HT1080 (cell line): ENCODE measurements at regions not wholly inside any gene's neighbourhood (a gene's known extent, or its start where the extent isn't known, plus 50 kb on each side); places are given as distances from the start of the nearest gene placed in this dataset.
"Not testable (repeated sequence)": the region's sequence is repeated elsewhere in the genome, so short reads cannot be mapped to it uniquely, and the experiment has no call there.

Source experiments
- DNase-seq: peaks from one replicate; pipeline ENCODE4 v3.0.0-alpha.2; 2015; ENCODE audit warnings: low read depth

DNA sequence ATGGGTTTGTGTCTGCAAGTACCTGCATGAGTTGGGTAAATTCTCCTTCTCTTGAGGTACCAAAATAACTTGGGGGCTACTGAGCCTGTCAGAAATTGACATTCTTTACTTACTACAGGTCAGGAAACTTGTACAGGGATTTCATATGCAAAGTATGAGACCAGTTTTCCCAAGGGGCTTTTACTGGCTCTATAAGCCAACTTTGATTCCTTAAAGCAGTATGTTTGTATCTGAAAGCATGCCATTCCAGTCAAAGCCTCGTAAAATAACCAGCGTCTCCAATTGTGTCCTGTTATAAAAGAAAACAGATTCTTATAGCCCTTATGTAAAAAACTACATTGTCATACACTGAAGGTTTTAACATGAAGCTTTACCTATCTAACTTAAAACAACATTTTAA, 90.2 kb downstream of the ZNF467 start:
- no peak for DNase-seq

DNA sequence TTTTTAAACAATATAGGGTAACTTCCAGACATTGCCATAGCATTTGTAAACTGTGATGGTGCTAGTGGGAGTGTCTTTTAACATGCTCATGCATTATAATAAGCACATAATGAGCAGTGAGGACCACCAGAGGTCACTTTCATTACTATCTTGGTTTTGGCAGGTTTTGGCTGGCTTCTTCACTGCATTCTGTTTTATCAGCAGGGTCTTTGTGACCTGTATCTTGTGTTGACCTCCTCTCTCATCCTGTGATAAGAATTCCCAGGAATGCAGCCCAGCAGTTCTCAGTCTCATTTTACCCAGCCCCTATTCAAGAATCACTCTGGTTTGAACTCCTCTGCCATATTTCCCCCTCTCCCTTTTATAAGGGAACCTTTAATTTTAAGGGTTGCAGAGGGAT, 91.3 kb downstream of the ZNF467 start:
- DNase-seq: no peak

DNA sequence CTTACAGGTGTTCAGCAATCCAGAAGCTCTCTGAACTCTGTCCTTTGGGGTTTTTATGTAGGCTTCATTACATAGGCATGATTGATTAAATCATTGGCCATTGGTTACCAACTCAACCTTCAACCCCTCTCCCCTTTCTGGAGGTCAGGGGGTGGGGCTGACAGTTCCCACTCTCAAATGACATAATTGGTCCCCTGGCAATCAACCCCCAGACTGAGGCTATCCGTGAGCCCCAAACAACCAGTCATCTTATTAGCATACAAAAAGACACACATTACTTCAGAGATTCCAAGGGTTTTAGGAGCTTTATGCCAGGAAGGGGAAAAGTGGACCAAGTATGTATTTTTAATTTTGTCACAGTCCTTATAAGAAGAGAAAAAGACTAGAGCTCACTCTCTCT, 92.1 kb downstream of the ZNF467 start:
- DNase-seq: no peak

DNA sequence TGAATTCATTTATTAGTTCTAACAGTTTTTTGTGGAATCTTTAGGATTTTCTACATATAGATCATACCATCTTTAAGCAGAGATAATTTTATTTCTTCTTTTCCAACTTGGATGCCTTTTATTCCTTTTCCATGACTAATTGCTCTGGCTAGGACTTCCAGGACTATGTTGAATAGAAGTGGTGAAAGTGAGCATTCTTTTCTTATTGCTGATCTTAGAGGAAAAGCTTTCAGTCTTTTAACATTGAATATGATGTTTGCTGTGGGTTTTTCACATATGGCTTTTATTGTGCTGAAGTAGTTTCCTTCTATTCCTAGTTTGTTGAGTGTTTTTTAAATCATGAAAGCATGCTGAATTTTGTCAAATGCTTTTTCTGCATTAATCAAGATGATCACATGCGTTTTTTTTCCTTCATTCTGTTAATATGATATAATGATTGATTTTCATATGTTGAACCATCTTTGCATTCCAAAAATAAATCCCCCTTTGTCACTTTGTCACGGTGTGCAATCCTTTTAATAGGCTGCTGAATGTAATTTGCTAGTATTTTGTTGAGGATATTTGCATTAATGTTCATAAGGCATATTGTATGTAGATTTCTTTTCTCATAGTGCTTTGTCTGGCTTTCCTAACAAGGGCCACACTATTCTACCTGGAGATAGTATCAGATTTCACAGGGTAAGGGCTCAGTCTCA, 92.9 kb downstream of the ZNF467 start:
- DNase-seq: no peak

DNA sequence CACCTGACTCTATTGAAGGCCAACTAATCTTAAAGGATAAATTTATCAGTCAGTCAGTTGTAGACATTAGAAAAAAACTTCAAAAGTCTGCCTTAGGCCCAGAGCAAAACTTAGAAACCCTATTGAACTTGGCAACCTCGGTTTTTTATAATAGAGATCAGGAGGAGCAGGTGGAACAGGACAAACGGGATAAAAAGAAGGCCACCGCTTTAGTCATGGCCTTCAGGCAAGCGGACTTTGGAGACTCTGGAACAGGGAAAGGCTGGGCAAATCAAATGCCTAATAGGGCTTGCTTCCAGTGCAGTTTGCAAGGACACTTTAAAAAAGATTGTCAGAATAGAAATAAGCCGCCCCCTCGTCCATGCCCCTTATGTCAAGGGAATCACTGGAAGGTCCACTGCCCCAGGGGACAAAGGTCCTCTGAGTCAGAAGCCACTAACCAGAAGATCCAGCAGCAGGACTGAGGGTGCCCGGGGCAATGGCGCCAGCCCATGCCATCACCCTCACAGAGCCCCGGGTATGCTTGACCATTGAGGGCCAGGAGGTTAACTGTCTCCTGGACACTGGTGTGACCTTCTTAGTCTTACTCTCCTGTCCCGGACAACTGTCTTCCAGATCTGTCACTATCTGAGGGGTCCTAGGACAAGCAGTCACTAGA, 98.5 kb downstream of the ZNF467 start:
- not testable (repeated sequence) for DNase-seq

DNA sequence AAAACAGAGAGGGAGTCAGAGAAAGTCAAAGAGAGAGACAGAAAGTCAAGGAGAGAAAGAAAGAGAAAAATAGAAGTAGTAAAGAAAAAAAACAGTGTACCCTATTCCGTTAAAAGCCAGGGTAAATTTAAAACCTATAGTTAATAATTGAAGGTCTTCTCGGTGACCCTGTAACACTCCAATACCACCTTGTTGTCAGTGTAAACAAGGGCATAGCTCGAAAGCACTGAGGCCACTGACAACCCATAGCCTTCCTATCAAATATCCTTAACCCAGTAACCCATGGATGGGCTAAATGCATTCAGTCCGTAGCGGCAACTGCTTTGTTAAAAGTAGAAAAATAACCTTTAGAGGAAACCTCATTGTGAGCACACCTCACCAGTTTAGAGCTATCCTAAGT, 100.4 kb downstream of the ZNF467 start:
- no peak for DNase-seq

DNA sequence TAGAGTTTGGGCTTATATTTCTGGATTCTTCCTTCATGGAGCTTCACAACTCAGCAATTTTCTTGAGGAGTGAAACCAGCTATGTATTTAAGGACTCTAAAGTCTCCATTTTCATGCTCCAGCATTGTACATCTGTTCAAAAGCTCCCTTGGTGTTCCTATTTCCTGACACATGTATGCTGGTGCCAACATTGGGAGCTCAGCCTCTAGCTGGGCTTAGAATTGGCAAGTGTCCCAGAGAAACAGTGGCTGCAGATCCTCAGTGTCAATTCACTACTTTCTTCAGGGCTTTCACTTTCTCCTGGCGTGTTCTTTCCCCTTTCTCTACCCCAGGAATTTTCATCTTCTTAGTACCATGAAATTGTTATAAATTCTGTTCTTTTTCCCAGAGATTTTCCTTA, 103.1 kb downstream of the ZNF467 start:
- peak; percentile 37 for DNase-seq

DNA sequence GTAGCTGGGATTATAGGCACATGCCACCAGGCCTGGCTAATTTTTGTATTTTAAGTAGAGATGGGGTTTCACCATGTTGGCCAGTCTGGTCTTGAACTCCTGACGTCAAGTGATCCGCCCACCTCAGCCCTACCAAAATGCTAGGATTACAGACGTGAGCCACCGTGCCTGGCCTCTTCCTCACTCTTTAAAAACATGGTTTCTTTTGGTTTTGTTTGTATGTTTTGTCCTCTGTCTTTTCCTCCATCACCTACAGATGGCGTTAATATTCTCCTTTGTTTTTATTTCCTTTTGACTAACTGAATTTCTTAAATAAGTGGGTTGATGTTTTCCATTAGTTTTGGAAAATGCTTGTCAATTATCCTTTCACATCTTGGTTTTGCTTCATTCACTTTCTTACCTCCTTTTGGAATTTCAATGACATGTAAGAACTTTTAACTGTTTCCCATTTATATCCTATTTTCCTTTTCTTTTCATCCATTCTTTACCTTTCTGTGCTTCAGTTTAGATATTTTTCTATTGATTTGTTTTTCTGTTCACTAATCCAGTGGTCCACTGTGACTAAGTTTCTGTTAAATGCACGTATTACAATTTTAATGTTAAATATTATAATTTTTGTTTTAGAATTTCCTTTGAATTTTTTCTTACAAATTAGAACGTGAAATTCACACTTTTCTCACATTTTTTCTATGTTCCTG, 104.1 kb downstream of the ZNF467 start:
- peak; percentile 41 for DNase-seq

DNA sequence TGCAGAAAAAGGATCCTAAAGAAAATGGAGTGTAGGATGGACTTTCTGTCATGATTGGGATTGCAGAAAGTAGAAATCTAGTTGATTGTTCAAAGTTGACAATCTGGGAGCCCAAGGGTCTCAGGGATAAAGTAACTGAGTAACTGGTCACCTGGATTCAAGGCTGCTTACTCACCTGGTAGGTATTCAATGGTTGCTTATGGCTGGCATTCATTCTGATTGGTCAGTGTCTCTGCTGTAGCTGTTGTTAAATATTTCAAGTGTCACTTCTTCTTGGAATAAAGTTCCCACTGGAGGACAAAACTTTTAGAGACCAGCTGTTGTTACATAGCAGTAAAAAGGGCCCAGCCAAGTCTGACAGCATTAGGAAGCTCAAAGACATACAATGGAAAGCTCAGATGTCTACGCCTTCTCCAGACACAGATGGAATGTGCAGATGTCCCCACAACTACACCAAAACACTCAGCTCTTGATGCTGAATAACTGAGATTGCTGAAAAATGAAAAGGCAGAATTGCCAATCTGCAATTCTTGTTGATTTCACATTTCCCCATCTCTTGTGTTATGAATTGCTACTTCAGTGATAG, 106.9 kb downstream of the ZNF467 start:
- no peak for DNase-seq

DNA sequence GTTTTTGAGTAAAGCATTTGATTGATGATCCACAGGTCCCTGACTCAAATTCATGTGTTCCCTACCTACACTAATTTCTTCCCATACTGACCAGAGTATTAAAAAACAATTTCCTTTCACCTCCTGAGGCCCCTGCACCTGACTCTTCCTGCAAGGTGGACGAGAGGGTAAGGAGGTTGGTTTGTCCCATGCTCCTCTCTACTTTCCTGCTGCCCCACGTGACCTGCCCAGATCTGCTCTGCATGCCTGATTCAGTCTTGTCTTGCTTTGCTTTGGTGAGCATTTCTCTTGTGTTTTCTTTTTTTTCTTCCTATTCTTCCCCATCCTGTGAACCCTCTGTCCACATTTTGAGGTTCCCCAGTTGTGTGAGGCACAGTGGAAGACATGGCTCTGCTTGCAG, 107.8 kb downstream of the ZNF467 start:
- not testable (repeated sequence) for DNase-seq

DNA sequence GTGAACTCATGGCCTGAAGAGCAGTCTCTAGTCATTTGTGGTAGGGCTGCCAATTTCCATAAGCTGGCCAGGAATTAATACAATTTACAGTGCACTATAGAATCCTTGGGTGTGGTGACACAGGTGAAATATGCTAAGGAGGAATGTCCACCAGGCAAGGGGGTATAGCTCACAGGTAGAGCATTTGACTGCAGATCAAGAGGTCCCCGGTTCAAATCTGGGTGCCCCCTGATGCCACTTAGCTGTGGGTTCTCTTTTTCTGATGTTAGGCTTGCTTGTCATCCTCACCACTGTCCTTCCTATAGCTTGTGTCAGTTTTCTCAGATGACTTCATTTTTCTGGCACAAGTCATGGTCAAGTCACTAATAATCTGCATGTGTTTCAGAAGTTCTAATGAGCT, 108.7 kb downstream of the ZNF467 start:
- peak; percentile 22 for DNase-seq

DNA sequence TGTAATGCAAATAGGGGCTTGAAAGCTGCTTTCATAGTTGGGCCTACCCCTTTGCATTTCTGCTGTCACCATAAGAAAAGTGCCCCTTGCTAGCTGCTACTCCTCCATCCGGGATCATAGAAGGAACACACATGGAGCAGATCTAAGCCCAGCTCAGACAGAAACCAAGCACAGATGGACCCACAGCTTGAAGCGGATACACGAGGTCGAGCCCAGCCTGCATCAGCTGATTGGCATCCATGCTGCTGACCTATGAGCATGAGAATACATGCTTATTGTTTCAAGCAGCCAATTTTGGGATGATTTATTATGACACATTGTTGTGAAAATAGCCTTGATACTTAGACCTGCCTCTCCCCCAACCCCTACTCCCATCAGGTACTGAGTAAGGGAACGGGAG, 109.2 kb downstream of the ZNF467 start:
- no peak for DNase-seq

DNA sequence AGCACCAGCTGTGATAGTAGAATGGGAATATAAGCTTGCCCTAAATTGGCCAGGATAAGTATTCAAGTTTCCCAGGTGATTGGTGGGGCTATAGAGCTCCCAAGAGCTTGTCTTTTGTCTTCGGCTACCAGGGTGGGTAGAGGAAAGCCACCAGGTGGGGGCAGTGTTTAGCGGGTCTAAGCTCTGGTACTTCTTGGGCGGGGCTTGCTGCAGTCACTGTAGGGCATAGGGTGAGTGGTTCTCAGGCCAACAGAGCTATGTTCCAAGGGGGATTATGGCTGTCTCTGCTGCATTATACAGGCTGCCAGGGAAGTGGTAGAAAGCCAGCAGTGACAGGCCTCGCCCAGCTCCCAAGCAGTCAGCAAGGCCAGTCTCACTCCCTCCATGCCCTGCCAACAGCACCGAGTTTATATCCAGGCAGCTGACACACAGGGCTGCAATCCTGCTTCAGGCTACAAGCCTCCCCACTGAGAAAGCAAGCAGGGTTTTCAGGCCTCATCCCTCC, 110.7 kb downstream of the ZNF467 start:
- peak; percentile 74 for DNase-seq

DNA sequence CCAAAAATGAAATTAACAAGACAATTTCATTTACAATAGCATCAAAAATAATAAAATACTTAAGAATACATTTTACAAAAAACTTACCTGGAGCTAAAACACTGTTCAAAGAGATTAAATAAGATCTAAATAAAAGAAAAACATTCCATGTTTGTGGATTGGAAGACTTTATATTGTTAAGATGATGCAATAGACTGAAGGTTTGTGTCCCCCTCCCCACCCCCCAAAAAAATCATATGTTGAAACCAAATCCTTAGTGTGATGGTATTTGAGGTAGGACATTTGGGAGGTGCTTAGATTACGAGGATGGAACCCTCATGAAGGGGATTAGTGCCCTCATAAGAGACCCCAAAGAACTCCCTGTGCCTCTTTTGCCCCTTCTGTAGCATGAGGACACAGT, 117.6 kb downstream of the ZNF467 start:
- DNase-seq: no peak

DNA sequence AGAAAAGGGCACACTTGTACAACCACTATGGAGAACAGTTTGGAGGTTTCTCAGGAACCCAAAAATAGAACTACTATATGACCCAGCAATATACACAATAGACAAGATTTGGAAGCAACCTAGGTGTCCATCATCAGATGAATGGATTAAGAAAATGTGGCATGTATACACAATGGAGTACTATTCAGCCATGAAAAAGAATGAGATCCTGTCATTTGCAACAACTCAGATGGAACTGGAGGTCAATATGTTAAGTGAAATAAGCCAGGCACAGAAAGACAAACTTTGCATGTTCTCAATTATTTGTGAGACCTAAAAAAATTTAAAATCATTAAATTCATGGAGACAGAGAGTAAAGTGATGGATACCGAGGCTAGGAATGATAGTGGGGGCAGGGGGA, 118.8 kb downstream of the ZNF467 start:
- DNase-seq: no peak

DNA sequence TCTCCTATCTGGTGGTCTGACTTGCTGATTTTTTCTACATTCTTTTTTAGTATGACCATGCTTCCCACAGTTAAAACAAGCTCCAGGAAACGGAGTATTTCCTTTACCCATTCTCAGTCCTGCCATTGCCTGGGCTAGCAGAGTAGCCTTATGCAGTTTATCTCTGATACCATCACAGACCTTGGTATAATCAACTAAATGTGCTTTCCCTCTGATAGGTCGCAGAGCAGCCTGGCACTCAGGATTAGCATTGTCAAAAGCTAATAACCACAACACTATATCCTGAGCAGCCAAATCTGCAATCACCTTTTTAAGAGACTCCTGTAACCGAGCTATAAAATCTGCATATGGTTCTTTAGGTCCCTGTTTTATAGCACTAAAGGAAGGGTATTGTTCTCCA, 123.2 kb downstream of the ZNF467 start:
- not testable (repeated sequence) for DNase-seq

DNA sequence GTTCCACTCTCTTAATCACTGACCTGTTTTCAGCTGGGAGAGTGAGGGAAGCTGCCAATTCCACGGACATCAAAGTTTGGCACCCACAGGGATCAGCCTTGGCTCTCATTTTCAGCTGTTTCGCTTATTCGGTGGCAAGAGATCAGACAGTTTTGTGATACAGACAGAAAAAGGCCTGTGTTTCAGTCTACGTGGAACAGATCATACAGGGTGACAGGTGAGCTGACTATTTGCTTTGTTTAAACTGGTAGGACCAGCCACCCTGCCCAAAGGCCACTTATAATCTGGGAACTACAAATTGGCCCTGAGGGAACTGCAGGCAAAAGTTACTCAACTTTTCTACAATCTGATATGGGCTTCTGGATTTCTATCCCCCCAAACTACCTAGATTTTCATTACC, 128.6 kb downstream of the ZNF467 start:
- no peak for DNase-seq

DNA sequence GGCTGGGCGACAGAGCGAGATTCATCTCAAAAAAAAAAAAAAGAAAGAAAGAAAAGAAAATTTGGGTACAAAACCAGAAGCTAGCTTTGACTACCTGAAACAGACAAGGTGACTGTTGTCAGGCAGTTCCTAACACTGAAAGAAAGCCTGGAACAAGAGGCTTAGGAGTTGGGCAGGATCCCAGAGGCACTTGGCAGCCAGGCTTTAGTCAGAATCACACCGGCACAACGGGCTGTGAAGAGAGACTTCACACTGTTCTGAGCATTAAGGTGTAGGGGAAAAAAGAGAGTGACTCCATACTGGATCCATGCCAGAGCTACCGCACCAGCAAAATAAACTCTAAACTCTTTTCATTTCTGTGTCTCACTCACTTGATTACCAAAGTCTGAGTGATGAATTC, 130.8 kb downstream of the ZNF467 start:
- no peak for DNase-seq

DNA sequence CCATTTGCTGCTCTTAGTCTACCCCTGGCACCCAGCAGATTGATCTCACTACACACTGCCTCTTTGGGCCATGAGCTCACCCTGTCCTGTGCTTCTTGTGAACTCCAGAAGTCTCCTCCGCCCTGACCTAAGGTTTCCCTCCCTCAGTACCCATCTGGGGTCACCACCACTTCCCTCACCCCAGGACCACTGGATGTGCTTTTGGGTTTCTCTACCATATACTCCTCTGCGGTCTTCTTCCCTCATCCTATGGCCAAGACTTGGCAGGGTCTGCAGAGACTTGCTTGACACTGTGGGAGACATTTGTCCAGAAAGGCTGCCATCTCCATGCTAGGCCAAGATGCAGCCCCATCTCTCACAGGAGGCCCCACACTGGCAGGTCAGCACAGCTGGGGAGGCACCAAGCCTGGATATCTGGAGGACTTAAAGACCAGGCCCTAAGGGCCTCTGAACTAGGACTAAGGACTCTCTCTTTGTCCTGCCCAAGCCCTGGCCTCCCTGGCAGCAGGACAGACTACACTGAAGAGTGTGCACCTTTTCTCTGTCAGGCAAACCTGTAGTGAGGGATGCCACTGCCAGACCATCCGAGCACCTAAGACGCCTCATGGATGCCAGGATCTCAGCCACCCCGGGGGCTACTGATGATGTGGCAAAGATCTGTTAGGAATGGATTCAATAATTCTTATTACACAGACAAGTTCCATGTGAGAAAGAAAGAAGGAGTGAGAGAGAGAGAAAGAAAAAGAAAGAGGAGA, 134.6 kb downstream of the ZNF467 start:
- no peak for DNase-seq

DNA sequence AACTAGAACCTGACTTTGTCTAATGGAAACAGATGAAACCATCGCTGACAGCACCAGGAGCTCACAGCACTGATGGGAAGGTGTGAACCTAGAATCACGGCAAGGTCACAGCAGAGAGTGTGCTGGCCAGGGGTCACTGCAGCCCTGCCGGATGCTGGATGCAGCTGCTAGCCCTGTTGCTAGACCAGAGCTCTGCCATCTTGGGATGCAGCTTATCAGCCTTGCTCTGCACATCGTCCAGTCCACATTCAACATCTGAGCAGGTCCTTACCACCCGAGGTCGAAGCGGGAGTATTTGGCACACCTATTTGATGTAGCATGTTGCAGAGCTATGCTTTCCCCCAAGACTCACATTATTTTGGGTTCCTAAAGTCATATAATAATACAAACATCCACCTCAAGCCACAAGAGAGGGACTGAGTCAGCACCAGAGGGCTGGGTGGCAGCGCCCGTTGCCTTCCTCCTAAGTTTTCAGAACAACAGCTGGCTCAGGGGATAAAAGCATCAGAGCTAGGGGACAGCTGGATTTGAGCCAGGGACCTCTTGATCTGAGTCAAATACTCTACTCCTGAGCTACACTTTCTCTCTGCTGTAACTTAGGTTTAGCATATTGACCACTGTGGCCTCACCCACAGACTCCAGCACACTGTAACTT, 135.3 kb downstream of the ZNF467 start:
- no peak for DNase-seq
